Raji (cell line): ENCODE measurements at regions not wholly inside any gene's neighbourhood (a gene's known extent, or its start where the extent isn't known, plus 50 kb on each side); places are given as distances from the start of the nearest gene placed in this dataset.

Experiments
- POLR2A ChIP-seq: IDR thresholded peaks from 2 replicates; pipeline ENCODE4 v1.6.1; 2011; ENCODE audit warnings: low read depth, low read length, control low read depth; ENCODE audit not compliant: insufficient read depth

- peak; percentile 33; the same call in 1 of the 2 replicates for TF ChIP-seq POLR2A
These were observed 223.6 kb upstream of the TLE3 start for GRCh38 chr15:70321172-70321819.

GRCh38 chr15:70320482-70320881, 222.8 kb upstream of the TLE3 start:
- TF ChIP-seq POLR2A = no peak

DNA sequence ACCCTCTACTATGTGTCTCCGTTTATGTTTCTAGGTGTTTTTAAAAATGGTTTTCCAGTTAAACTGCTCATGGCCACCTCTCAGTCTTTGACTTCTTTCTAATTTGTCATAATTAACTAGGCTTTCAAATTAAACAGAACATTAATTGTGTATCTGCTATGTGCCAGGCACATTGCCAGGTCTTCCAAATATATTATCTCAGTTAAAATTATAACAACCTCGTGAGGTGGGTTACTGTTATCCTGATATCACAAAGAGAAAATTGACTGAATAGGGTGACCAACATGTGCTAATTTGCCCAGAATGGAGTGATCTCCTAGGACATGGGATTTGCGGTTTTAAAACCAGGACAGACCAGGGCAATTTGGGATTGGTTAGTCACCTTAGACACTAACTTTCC, 222.4 kb upstream of the TLE3 start:
- no peak for TF ChIP-seq POLR2A

- TF ChIP-seq POLR2A = peak; percentile 59; the same call in 1 of the 2 replicates
These were observed 221.7 kb upstream of the TLE3 start for GRCh38 chr15:70319466-70319865.

GRCh38 chr15:70318594-70319465, 221.1 kb upstream of the TLE3 start:
- 0 out of 2 replicates have a peak, but pooled peaks have one; percentile 19 for TF ChIP-seq POLR2A

DNA sequence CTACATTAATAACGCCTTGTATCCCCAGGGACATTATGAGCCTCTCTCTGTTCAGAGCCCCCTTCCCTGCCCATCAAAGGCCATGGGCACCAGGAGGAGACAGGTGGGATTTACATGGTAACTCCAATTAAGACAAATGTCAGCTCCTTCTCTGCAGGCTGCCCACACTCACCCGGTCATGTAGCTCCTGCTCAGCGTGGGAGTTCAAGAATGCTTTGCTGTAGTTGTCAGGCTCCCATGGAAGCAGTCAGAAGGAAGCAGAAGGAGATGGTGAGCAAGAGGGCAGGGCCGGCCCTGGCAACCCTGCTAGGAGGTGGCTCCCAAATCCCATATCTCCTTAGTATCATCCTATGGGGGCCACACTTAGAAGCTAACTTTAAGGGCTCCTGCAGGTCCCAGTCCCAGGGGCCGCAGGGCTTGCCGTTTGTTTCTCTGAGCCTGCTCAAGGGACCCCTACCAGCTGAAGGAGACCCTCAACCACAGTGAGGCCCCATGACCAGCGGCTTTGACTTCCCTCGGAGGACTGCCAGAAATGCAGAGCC, 218.4 kb upstream of the TLE3 start:
- no peak for TF ChIP-seq POLR2A

- no peak for TF ChIP-seq POLR2A
These were observed 217.7 kb upstream of the TLE3 start for GRCh38 chr15:70315431-70315830.

DNA sequence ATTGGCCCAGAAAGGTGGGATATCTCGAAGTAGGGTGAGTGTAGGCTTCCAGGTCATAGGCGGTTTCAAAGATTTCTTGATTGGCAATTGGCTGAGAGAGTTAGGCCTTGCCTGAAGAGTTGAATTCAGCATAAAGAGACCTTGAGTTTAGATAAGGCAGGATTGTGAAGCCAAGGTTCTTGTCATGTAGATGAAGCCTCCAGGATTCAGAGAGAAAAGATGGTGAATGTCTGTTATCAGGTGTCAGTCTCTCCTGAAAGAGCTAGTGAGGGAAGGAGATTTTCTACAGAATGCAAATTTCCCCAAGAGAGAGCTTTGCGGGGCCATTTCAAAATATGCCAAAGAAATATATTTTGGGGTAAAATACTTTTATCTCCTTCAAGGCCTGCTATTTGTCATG, 217.0 kb upstream of the TLE3 start:
- TF ChIP-seq POLR2A = no peak

- TF ChIP-seq POLR2A = no peak
These were observed 216.3 kb upstream of the TLE3 start for GRCh38 chr15:70314018-70314354.

- no peak for TF ChIP-seq POLR2A
These were observed 215.6 kb upstream of the TLE3 start for GRCh38 chr15:70313099-70314017.

DNA sequence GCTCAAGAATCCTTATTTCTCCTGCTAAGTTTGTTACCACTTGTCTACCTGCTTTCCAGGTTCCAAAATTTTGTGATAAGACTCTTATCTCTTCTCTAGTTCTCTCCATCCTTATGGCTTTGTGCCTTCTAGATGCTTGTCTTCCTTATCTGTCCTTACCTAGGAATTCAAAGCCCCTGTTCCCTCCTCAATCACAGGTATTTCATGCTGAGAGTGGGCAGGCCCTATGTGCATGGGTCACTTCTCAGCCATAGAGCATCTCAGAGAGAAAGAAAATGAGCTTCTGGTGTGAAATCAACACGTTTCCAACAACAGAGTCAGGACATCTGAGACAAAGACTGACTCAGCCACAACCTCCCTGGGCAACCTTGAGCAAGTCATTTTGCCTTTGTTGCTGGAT, 214.1 kb upstream of the TLE3 start:
- TF ChIP-seq POLR2A = no peak

- no peak for TF ChIP-seq POLR2A
These were observed 212.0 kb upstream of the TLE3 start for GRCh38 chr15:70309716-70310115.

DNA sequence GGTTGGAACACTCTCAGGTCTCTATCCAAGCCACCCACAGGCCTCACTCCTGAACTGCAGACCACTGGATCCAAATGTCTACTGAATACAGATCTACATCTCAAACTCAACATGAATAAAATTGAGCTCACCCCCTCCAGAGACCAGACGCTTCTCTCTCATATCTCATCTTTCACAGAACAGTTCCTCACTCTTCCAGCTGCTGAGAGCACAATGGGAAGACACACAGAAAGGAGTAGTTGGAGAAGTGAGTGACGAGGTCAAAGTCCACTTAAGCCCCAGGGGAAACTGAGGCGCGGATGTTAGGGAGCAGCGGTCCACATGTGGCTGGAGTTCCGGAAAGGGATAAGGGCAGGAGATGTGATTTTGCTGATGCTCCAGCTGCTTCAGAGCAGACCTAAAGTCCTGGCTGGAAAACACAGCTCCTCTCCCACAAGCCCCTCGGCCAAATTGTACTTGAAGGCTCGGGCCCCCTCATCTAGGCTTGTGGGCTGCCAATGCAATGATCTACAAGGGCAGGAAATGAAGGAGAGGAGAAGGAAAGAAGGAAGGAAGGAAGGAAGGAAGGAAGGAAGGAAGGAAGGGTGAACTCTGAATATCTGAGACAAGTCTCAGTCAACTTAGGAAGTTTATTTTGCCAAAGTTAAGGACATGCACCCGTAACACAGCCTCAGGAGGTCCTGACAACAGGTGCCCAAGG, 211.2 kb upstream of the TLE3 start:
- no peak for TF ChIP-seq POLR2A

DNA sequence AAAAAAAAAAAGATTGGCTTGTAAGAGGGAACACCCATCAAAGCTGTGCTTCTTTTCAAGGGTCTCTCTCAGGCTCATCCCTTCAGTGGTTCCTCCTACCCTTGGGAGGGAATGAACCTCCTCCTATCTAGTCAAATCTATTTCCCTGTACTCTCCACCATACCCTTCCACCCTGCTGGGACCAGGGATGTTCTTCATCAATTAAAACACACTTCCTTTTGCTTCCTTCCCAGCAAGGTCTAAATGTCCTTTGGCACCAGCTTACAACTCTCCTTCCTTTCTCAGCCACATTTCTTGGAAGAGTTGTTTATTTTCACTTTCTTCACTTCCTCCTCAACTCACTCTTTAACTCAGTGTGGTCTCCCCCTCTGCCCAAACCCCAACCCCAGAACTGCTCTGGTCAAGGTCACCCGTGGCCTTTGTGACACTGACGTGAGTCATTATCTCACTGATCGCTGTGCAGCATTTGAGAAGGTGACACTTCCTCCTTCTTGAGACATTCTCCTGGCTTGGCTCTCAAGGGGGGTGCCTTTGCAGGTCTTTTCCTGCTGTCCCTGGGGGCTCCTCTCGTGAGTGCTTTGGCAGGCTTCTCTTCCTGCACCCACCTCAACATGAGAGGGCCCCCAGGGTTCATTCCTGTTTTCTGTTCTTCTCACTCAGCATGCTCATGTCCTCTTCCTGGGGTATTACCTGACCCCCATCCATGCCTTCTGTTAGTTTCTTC, 210.5 kb upstream of the TLE3 start:
- no peak for TF ChIP-seq POLR2A
